ENCODE measurements at regions not wholly inside any gene's neighbourhood (a gene's known extent, or its start where the extent isn't known, plus 50 kb on each side); places are given as distances from the start of the nearest gene placed in this dataset.

GRCh38 chr5:57066924-57067596, 106.8 kb upstream of the GPBP1 start:
- Histone ChIP-seq H3K4me3 (no peak overlapping the region), H3K27me3 (no peaks in the 10 kb centered on the region), H3K27ac (no peak overlapping the region), H3K9me3 (peaks cover 0 to 5% (median 0%) of the 10 kb centered on the region in 4 donors), H3K4me1 (no peaks in the 10 kb centered on the region), H3K36me3 (no peaks in the 10 kb centered on the region)
- no peak for DNase-seq
- TF ChIP-seq POLR2A (IDR thresholded peaks at IDR 0.05) (no peak), CTCF (IDR thresholded peaks at IDR 0.05) (no peak)

GRCh38 chr5:57067597-57067924, 106.3 kb upstream of the GPBP1 start:
- TF ChIP-seq POLR2A (IDR thresholded peaks at IDR 0.05) (no peak), CTCF (IDR thresholded peaks at IDR 0.05) (no peak)
- Histone ChIP-seq H3K27ac (no peak overlapping the region), H3K9me3 (peaks cover 0 to 5% (median 0%) of the 10 kb centered on the region in 4 donors), H3K4me3 (no peak overlapping the region), H3K4me1 (no peaks in the 10 kb centered on the region), H3K36me3 (no peaks in the 10 kb centered on the region), H3K27me3 (no peaks in the 10 kb centered on the region)
- no peak for DNase-seq

- Histone ChIP-seq H3K36me3 (no peaks in the 10 kb centered on the region), H3K9me3 (peaks cover 0 to 5% (median 0%) of the 10 kb centered on the region in 4 donors), H3K4me1 (no peaks in the 10 kb centered on the region), H3K27ac (peak overlapping the region in 1 of 4 donors; percentile 29), H3K4me3 (no peak overlapping the region), H3K27me3 (no peaks in the 10 kb centered on the region)
- no peak for TF ChIP-seq POLR2A (IDR thresholded peaks at IDR 0.05)
- no peak for TF ChIP-seq CTCF (IDR thresholded peaks at IDR 0.05)
- peak in 2 of 3 donors; percentile 66 to 77 for DNase-seq
Observed at GRCh38 chr5:57069115-57069835, 104.6 kb upstream of the GPBP1 start.

GRCh38 chr5:57072218-57072892, 101.5 kb upstream of the GPBP1 start:
- Histone ChIP-seq H3K9me3 (peaks cover 0 to 5% (median 0%) of the 10 kb centered on the region in 4 donors), H3K27ac (no peak overlapping the region), H3K4me1 (no peaks in the 10 kb centered on the region), H3K36me3 (no peaks in the 10 kb centered on the region), H3K27me3 (no peaks in the 10 kb centered on the region), H3K4me3 (no peak overlapping the region)
- TF ChIP-seq POLR2A (IDR thresholded peaks at IDR 0.05) (no peak), CTCF (IDR thresholded peaks at IDR 0.05) (no peak)
- DNase-seq, result no peak

- TF ChIP-seq POLR2A (IDR thresholded peaks at IDR 0.05) (no peak), CTCF (IDR thresholded peaks at IDR 0.05) (peak in 4 of 6 experiments; percentile 26 to 93 (median 86))
- Histone ChIP-seq H3K27ac (peak overlapping the region in 1 of 4 donors; percentile 4), H3K4me3 (no peak overlapping the region), H3K4me1 (no peaks in the 10 kb centered on the region), H3K36me3 (no peaks in the 10 kb centered on the region), H3K27me3 (no peaks in the 10 kb centered on the region), H3K9me3 (no peaks in the 10 kb centered on the region)
- DNase-seq, result no peak
Observed at GRCh38 chr5:57082441-57083067, 91.3 kb upstream of the GPBP1 start.

Measured in Peyer's patch (tissue), 4 donors.